B cell (primary cell): ENCODE measurements at regions not wholly inside any gene's neighbourhood (a gene's known extent, or its start where the extent isn't known, plus 50 kb on each side); places are given as distances from the start of the nearest gene placed in this dataset.

Experiments
- ATAC-seq: fragments of 200-7000 bp; cut with Tn5 transposase; one replicate; pipeline ENCODE4 v1.10.0; 2021; ENCODE audit warnings: low read depth, mild to moderate bottlenecking, moderate number of reproducible peaks, moderate library complexity
- CTCF ChIA-PET: fragments of 350-600 bp; sonication (Branson Sonifier 250); formaldehyde crosslinking; loops from one replicate; lab custom pipeline; 2021; ENCODE audit warnings: antibody characterized with exemption, inconsistent platforms; lab: Charles Lee
- POLR2A ChIA-PET: fragments of 350-600 bp; sonication (Branson Sonifier 250); formaldehyde crosslinking; loops from one replicate; lab custom pipeline; 2021; ENCODE audit warnings: antibody characterized with exemption; lab: Charles Lee
- DNase-seq: peaks from one replicate; pipeline ENCODE4 v3.0.0; 2013
- H2AFZ ChIP-seq: 2 replicates; pipeline ENCODE4 v1.6.1; 2012; ENCODE audit warnings: mild to moderate bottlenecking, low read depth, low read length; ENCODE audit not compliant: insufficient read depth, poor library complexity, severe bottlenecking
- H3K27ac ChIP-seq, 2 donors: 1 replicate in 1 of 2; 2 replicates in 1 of 2; pipeline ENCODE4 v1.5.1; 2012 to 2013; ENCODE audit warnings: low read length in 2 of 2, mild to moderate bottlenecking in 2 of 2, moderate library complexity in 1 of 2
- H3K27me3 ChIP-seq, 4 experiments: fragments of 200-600 bp in 1 of 4; sonication (generic) in 1 of 4; replicated peaks in 1 of 4; 1 replicate in 2 of 4; 2 replicates in 2 of 4; pipeline versions ENCODE4 v1.6.1 to v1.7.0; 2013 to 2016; ENCODE audit warnings: low read length in 3 of 4, mild to moderate bottlenecking in 2 of 4, mixed read lengths in 1 of 4, moderate library complexity in 1 of 4; ENCODE audit not compliant: insufficient read depth in 4 of 4, control insufficient read depth in 3 of 4; ENCODE audit errors: control extremely low read depth in 1 of 4
- H3K36me3 ChIP-seq, 2 experiments: replicated peaks in 1 of 2; 1 replicate in 1 of 2; 2 replicates in 1 of 2; pipeline versions ENCODE4 v1.6.1 to v1.7.1; 2013; ENCODE audit warnings: low read length in 1 of 2; ENCODE audit not compliant: insufficient read depth in 2 of 2, control insufficient read depth in 1 of 2; ENCODE audit errors: control extremely low read depth in 1 of 2, extremely low read depth in 1 of 2
- H3K4me1 ChIP-seq, 2 donors: fragments of 200-600 bp in 1 of 2; sonication (generic) in 1 of 2; 1 replicate in 1 of 2; 2 replicates in 1 of 2; pipeline versions ENCODE4 v1.5.1 to v1.6.1; 2013 to 2017; ENCODE audit warnings: low read length in 2 of 2; ENCODE audit not compliant: control insufficient read depth in 2 of 2, insufficient read depth in 2 of 2
- H3K4me2 ChIP-seq: replicated peaks from 2 replicates; pipeline ENCODE3; 2012; ENCODE audit warnings: mild to moderate bottlenecking, low read depth, low read length; ENCODE audit not compliant: poor library complexity, severe bottlenecking
- H3K4me3 ChIP-seq, 5 experiments: fragments of 200-600 bp in 1 of 5; sonication (generic) in 1 of 5; 1 replicate in 3 of 5; 2 replicates in 2 of 5; pipeline versions ENCODE4 v1.5.1 to v1.7.0; 2011 to 2016; ENCODE audit warnings: low read length in 4 of 5, mild to moderate bottlenecking in 4 of 5, low read depth in 2 of 5, control low read depth in 1 of 5, moderate library complexity in 1 of 5; ENCODE audit not compliant: insufficient read depth in 1 of 5; ENCODE audit errors: control extremely low read depth in 1 of 5, extremely low read depth in 1 of 5
- H3K79me2 ChIP-seq: fragments of 200-600 bp; sonication (generic); one replicate; pipeline ENCODE4 v1.6.0; 2016; ENCODE audit warnings: low read length; ENCODE audit not compliant: control insufficient read depth, insufficient read depth
- H3K9ac ChIP-seq: fragments of 200-600 bp; sonication (generic); 2 replicates; pipeline ENCODE4 v1.6.1; 2017; ENCODE audit warnings: mild to moderate bottlenecking, low read length, moderate library complexity
- H3K9me3 ChIP-seq, 3 donors: one replicate each; pipeline versions ENCODE4 v1.6.1 to v1.7.1; 2013; ENCODE audit warnings: low read length in 2 of 3; ENCODE audit not compliant: control insufficient read depth in 2 of 3, insufficient read depth in 1 of 3; ENCODE audit errors: control extremely low read depth in 1 of 3
- H4K20me1 ChIP-seq: 2 replicates; pipeline ENCODE4 v1.6.0; 2012; ENCODE audit warnings: mild to moderate bottlenecking, low read length; ENCODE audit not compliant: insufficient read depth, control insufficient read depth, poor library complexity, severe bottlenecking
- H3K27ac Mint-ChIP-seq: one replicate; pipeline ENCODE4 v1.8.0; 2021; ENCODE audit warnings: mixed read lengths
- H3K27me3 Mint-ChIP-seq: one replicate; pipeline ENCODE4 v1.8.0; 2021; ENCODE audit warnings: mixed read lengths
- H3K4me1 Mint-ChIP-seq: one replicate; pipeline ENCODE4 v1.8.0; 2021; ENCODE audit warnings: mixed read lengths
- H3K4me3 Mint-ChIP-seq: one replicate; pipeline ENCODE4 v1.8.0; 2021; ENCODE audit warnings: mixed read lengths
- H3K9me3 Mint-ChIP-seq: one replicate; pipeline ENCODE4 v1.8.0; 2022; ENCODE audit warnings: mixed read lengths; ENCODE audit not compliant: insufficient read depth
- CTCF ChIP-seq: fragments of 200-600 bp; IDR thresholded peaks from one replicate; pipeline ENCODE4 v1.8.0; 2022; ENCODE audit warnings: antibody characterized with exemption, mild to moderate bottlenecking
- EZH2 ChIP-seq: IDR thresholded peaks from 2 replicates; pipeline ENCODE4 v1.6.1; 2012; ENCODE audit warnings: borderline replicate concordance, low read depth, mild to moderate bottlenecking, moderate library complexity, low read length; ENCODE audit not compliant: insufficient read depth, poor library complexity, severe bottlenecking
- WGBS: methylation state at CpG from one replicate; pipeline ENCODE4 v1.1.5; 2013; ENCODE audit warnings: missing lambda C conversion rate; ENCODE audit not compliant: insufficient coverage; 5-methylcytosine and 5-hydroxymethylcytosine counted together
- intact Hi-C: fragments of 100-400 bp; cut with micrococcal nuclease; formaldehyde crosslinking; loops from one replicate; pipeline ENCODE4 v1.10.0; 2022

GRCh38 chr9:113678119-113678858, 197.8 kb upstream of the ZNF618 start:
- POLR2A ChIA-PET = no interaction called here
- Histone ChIP-seq H3K79me2 (no peaks in the 10 kb centered on the region), H3K9me3 (no peaks in the 10 kb centered on the region), H3K27ac (no peak overlapping the region), H3K4me3 (no peak overlapping the region), H4K20me1 (no peaks in the 10 kb centered on the region), H3K9ac (no peak overlapping the region), H3K4me2 (no peak overlapping the region), H3K4me1 (peaks cover 0 to 5% of the 10 kb centered on the region in 2 donors), H3K27me3 (peaks cover 0 to 39% (median 10%) of the 10 kb centered on the region in 4 experiments), H2AFZ (no peak overlapping the region), H3K36me3 (no peaks in the 10 kb centered on the region)
- 13% methylated on average over 1 of the region's 3 CpGs for WGBS
- DNase-seq (no peak), ATAC-seq (no peak)
- peaks cover 68% of the 10 kb centered on the region for H3K27me3 Mint-ChIP-seq
- peak; percentile 26 for TF ChIP-seq CTCF
- no peak for TF ChIP-seq EZH2
- H3K9me3 Mint-ChIP-seq = no peaks in the 10 kb centered on the region
- H3K4me3 Mint-ChIP-seq = no peak overlapping the region
- peaks cover 12% of the 10 kb centered on the region for H3K4me1 Mint-ChIP-seq
- intact Hi-C loops = no loop called here
- CTCF ChIA-PET = interaction anchor here (0.8 kb wide), 1 partner anchor 20 kb away, joined by 3 read pairs; no protein-coding TSS in a partner anchor
- no peak overlapping the region for H3K27ac Mint-ChIP-seq

- peaks cover 12% of the 10 kb centered on the region for H3K4me1 Mint-ChIP-seq
- ChIA-PET CTCF (interaction anchor here (0.8 kb wide), 1 partner anchor 21 kb away, joined by 3 read pairs; no protein-coding TSS in a partner anchor), POLR2A (no interaction called here)
These were observed 197.3 kb upstream of the ZNF618 start for GRCh38 chr9:113678859-113679256.

More at GRCh38 chr9:113678859-113679256, 197.3 kb upstream of the ZNF618 start:
- Mint-ChIP-seq H3K27me3 (peaks cover 66% of the 10 kb centered on the region), H3K4me3 (no peak overlapping the region), H3K27ac (no peak overlapping the region), H3K9me3 (no peaks in the 10 kb centered on the region)
- DNase-seq (no peak), ATAC-seq (no peak)
- intact Hi-C loops = no loop called here
- no peak for TF ChIP-seq EZH2
- no peak for TF ChIP-seq CTCF
- H3K27me3 ChIP-seq = peaks cover 0 to 36% (median 10%) of the 10 kb centered on the region in 4 experiments
- H3K4me3 ChIP-seq = no peak overlapping the region
- H2AFZ ChIP-seq = no peak overlapping the region
- peaks cover 0 to 5% of the 10 kb centered on the region in 2 donors for H3K4me1 ChIP-seq
- H3K27ac ChIP-seq = no peak overlapping the region
- no CpG with 5 or more reads among the region's 2 CpGs for WGBS
- no peaks in the 10 kb centered on the region for H3K79me2 ChIP-seq
- no peaks in the 10 kb centered on the region for H3K36me3 ChIP-seq
- no peaks in the 10 kb centered on the region for H4K20me1 ChIP-seq
- H3K4me2 ChIP-seq = no peak overlapping the region
- H3K9ac ChIP-seq = no peak overlapping the region
- H3K9me3 ChIP-seq = no peaks in the 10 kb centered on the region
